HEK293T (cell line): ENCODE measurements at regions not wholly inside any gene's neighbourhood (a gene's known extent, or its start where the extent isn't known, plus 50 kb on each side); places are given as distances from the start of the nearest gene placed in this dataset.

Experiments
- ARNT ChIP-seq: fragments of 450-650 bp; IDR thresholded peaks from 2 replicates; pipeline ENCODE4 v1.6.1; 2017; ENCODE audit warnings: mild to moderate bottlenecking
- BHLHE40 ChIP-seq: fragments of 450-650 bp; IDR thresholded peaks from 2 replicates; pipeline ENCODE4 v1.6.1; 2016; ENCODE audit warnings: mild to moderate bottlenecking, moderate library complexity, borderline replicate concordance
- ELF4 ChIP-seq: fragments of 450-650 bp; IDR thresholded peaks from 2 replicates; pipeline ENCODE4 v1.6.1; 2017; ENCODE audit warnings: antibody characterized with exemption
- FOXK2 ChIP-seq: fragments of 450-650 bp; IDR thresholded peaks from 2 replicates; pipeline ENCODE4 v1.6.1; 2016; ENCODE audit warnings: mild to moderate bottlenecking
- FOXM1 ChIP-seq: fragments of 450-650 bp; IDR thresholded peaks from 2 replicates; pipeline ENCODE4 v1.6.1; 2017; ENCODE audit warnings: mild to moderate bottlenecking, borderline replicate concordance
- L3MBTL2 ChIP-seq: fragments of 450-650 bp; conservative IDR thresholded peaks from 2 replicates; pipeline ENCODE4 v1.6.1; 2016; ENCODE audit warnings: mild to moderate bottlenecking
- PKNOX1 ChIP-seq: fragments of 450-650 bp; IDR thresholded peaks from 2 replicates; pipeline ENCODE4 v1.6.1; 2016
- SP1 ChIP-seq: fragments of 450-650 bp; IDR thresholded peaks from 2 replicates; pipeline ENCODE4 v1.6.1; 2017
- TARDBP ChIP-seq: fragments of 450-650 bp; IDR thresholded peaks from 2 replicates; pipeline ENCODE4 v1.6.1; 2016
- ZNF384 ChIP-seq: fragments of 450-650 bp; IDR thresholded peaks from 2 replicates; pipeline ENCODE4 v1.6.1; 2016

GRCh38 chr18:7485616-7486015 is 81.5 kb upstream of the PTPRM start:
- TF ChIP-seq BHLHE40 (no peak), FOXM1 (no peak), FOXK2 (no peak), SP1 (no peak), PKNOX1 (no peak), ARNT (no peak), ELF4 (no peak), ZNF384 (no peak), TARDBP (no peak), L3MBTL2 (no peak)
